ENCODE measurements at regions not wholly inside any gene's neighbourhood (a gene's known extent, or its start where the extent isn't known, plus 50 kb on each side); places are given as distances from the start of the nearest gene placed in this dataset.

GRCh38 chrX:8861908-8862307 is 60.7 kb upstream of the FAM9A start:
- H3K27ac ChIP-seq, result no peak overlapping the region
- TF ChIP-seq ZFX (IDR thresholded peaks at IDR 0.05; ENCODE audit: borderline replicate concordance), result no peak
- TF ChIP-seq CTCF (IDR thresholded peaks at IDR 0.05), result no peak

- no peak for TF ChIP-seq CTCF (IDR thresholded peaks at IDR 0.05)
- TF ChIP-seq ZFX (IDR thresholded peaks at IDR 0.05; ENCODE audit: borderline replicate concordance), result no peak
- no peak overlapping the region for H3K27ac ChIP-seq
Measured at GRCh38 chrX:8851231-8851886, 50.2 kb upstream of the FAM9A start.
